ENCODE measurements at regions not wholly inside any gene's neighbourhood (a gene's known extent, or its start where the extent isn't known, plus 50 kb on each side); places are given as distances from the start of the nearest gene placed in this dataset.
A peak's percentile ranks its signal among the peaks of the same experiment; 100 is the strongest.

- CTCF ChIA-PET: interaction anchor here (1.1 kb wide), 1 partner anchor 9 kb away, joined by 3 read pairs; no protein-coding TSS in a partner anchor
- intact Hi-C loops (cut with micrococcal nuclease): no loop called here
Measured at GRCh38 chr3:106560451-106560966, 691.7 kb upstream of the CBLB start.

DNA sequence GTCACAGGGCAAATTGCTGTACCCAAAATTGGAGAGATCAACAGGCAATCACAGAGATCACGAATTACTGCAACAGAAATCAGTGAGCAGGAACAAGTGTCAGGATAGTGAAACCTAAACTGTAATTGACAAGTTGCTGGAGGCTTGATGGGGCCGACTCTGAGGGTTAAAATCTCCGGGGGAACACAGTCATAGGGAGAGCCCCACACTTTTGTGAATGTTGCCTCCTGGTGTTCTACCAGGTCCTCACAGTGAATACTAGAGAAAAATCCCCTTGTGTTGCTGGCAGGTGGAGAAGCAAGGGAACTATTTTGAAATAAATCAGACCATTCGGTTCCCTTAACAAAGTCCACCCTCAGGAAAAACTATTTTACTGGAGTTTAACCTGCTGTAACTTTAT, 697.5 kb upstream of the CBLB start:
- ATAC-seq (ENCODE audit: low read depth) (peak; percentile 65), DNase-seq (no peak)
- Mint-ChIP-seq H3K27ac (no peak overlapping the region), H3K27me3 (peaks cover 4% of the 10 kb centered on the region), H3K4me3 (no peak overlapping the region), H3K36me3 (ENCODE audit: low read depth) (no peaks in the 10 kb centered on the region), H3K4me1 (peaks cover 5% of the 10 kb centered on the region), H3K9me3 (no peaks in the 10 kb centered on the region)
- TF ChIP-seq, protein P1, sequence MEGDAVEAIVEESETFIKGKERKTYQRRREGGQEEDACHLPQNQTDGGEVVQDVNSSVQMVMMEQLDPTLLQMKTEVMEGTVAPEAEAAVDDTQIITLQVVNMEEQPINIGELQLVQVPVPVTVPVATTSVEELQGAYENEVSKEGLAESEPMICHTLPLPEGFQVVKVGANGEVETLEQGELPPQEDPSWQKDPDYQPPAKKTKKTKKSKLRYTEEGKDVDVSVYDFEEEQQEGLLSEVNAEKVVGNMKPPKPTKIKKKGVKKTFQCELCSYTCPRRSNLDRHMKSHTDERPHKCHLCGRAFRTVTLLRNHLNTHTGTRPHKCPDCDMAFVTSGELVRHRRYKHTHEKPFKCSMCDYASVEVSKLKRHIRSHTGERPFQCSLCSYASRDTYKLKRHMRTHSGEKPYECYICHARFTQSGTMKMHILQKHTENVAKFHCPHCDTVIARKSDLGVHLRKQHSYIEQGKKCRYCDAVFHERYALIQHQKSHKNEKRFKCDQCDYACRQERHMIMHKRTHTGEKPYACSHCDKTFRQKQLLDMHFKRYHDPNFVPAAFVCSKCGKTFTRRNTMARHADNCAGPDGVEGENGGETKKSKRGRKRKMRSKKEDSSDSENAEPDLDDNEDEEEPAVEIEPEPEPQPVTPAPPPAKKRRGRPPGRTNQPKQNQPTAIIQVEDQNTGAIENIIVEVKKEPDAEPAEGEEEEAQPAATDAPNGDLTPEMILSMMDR (IDR thresholded peaks at IDR 0.05): no peak
- intact Hi-C loops (cut with micrococcal nuclease): loop anchor here (1.0 to 5.0 kb wide), 2 partner anchors 299 to 880 kb away; no protein-coding TSS in a partner anchor
- POLR2A ChIA-PET: no interaction called here
- CTCF ChIA-PET: interaction anchor here (1.0 kb wide), 1 partner anchor 879 kb away, joined by 3 read pairs; no protein-coding TSS in a partner anchor

More at GRCh38 chr3:106560451-106560966, 691.7 kb upstream of the CBLB start:
- no peak overlapping the region for H3K27ac Mint-ChIP-seq
- H3K9me3 Mint-ChIP-seq: no peaks in the 10 kb centered on the region
- no peaks in the 10 kb centered on the region for H3K4me1 Mint-ChIP-seq
- H3K4me3 Mint-ChIP-seq: no peak overlapping the region
- TF ChIP-seq, protein P1 (IDR thresholded peaks at IDR 0.05): no peak
- ATAC-seq (ENCODE audit: low read depth) (no peak), DNase-seq (no peak)
- H3K27me3 Mint-ChIP-seq: no peaks in the 10 kb centered on the region
- H3K36me3 Mint-ChIP-seq (ENCODE audit: low read depth): no peaks in the 10 kb centered on the region
- POLR2A ChIA-PET: no interaction called here

DNA sequence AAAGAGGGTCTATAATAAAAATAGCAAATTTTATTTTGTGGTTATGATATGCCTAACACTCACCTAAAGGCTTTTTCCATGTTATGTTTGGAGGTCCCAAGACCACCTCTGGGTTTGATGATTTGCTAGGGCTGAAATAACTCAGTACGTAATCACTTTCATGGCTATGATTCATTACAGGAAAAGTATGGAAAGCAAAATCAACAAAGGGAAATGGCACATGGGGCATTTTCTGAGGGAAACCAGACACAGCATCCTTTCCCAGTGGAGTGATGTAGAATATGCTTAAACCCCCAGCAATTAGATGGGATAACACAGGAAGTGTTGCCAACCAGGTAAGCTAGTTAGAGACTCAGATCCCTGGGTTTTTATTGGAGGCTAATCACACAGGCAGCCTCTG, 701.6 kb upstream of the CBLB start:
- peaks cover 5% of the 10 kb centered on the region for H3K4me1 Mint-ChIP-seq
- intact Hi-C loops (cut with micrococcal nuclease): no loop called here
- POLR2A ChIA-PET: no interaction called here
- TF ChIP-seq, protein P1 (IDR thresholded peaks at IDR 0.05): no peak
- ATAC-seq (ENCODE audit: low read depth) (no peak), DNase-seq (no peak)
- no peaks in the 10 kb centered on the region for H3K36me3 Mint-ChIP-seq (ENCODE audit: low read depth)
- CTCF ChIA-PET: no interaction called here
- H3K4me3 Mint-ChIP-seq: no peak overlapping the region
- H3K27ac Mint-ChIP-seq: no peak overlapping the region
- peaks cover 4% of the 10 kb centered on the region for H3K27me3 Mint-ChIP-seq
- H3K9me3 Mint-ChIP-seq: no peaks in the 10 kb centered on the region

GRCh38 chr3:106573605-106574004, 704.8 kb upstream of the CBLB start:
- DNase-seq (no peak), ATAC-seq (ENCODE audit: low read depth) (no peak)
- Mint-ChIP-seq H3K27me3 (no peaks in the 10 kb centered on the region), H3K4me1 (no peaks in the 10 kb centered on the region), H3K27ac (no peak overlapping the region), H3K9me3 (no peaks in the 10 kb centered on the region), H3K36me3 (ENCODE audit: low read depth) (no peaks in the 10 kb centered on the region), H3K4me3 (no peak overlapping the region)
- TF ChIP-seq, protein P1 (IDR thresholded peaks at IDR 0.05): no peak
- ChIA-PET POLR2A (no interaction called here), CTCF (no interaction called here)
- intact Hi-C loops (cut with micrococcal nuclease): no loop called here

DNA sequence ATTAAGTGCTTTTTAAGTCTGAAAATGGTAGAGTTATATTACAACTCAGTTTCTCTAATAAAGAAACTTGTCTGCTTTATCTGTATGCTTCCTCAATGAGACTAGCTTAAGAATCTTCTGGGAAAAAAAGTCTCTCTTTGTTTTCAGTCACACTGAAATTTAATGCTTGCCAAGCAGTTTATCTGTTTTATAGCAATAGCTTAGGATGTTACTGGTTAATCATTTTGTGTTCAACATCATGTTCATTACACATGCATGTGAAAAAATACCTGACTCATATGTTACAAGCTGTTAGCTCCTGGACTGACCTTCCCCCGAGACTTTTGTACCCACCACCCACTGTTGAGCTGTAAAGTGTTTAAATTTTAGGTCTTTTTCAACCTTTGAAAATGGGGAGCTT, 706.2 kb upstream of the CBLB start:
- DNase-seq (no peak), ATAC-seq (ENCODE audit: low read depth) (no peak)
- intact Hi-C loops (cut with micrococcal nuclease): no loop called here
- Mint-ChIP-seq H3K36me3 (ENCODE audit: low read depth) (no peaks in the 10 kb centered on the region), H3K4me1 (no peaks in the 10 kb centered on the region), H3K27me3 (no peaks in the 10 kb centered on the region), H3K4me3 (no peak overlapping the region), H3K27ac (no peak overlapping the region), H3K9me3 (no peaks in the 10 kb centered on the region)
- CTCF ChIA-PET: no interaction called here
- TF ChIP-seq, protein P1 (IDR thresholded peaks at IDR 0.05): no peak
- POLR2A ChIA-PET: no interaction called here

All from activated B cell treated with CpG ODN at 0.5 μM for 24 hours (primary cell).